OCI-LY7 (cell line): ENCODE measurements at regions not wholly inside any gene's neighbourhood (a gene's known extent, or its start where the extent isn't known, plus 50 kb on each side); places are given as distances from the start of the nearest gene placed in this dataset.

Experiments
- BruUV-seq: library from RNA; stranded (reverse); fragments of 400-500 nt; replicated peaks from 2 replicates; lab custom pipeline; 2021; lab: Mats Ljungman, UMichigan
- CTCF ChIA-PET: fragments of 300-600 bp; sonication (Branson Sonifier 250); formaldehyde crosslinking; loops from one replicate; lab custom pipeline; 2022; ENCODE audit warnings: antibody characterized with exemption; ENCODE audit not compliant: unreplicated experiment; lab: Charles Lee
- POLR2A ChIA-PET: fragments of 300-600 bp; sonication (Branson Sonifier 250); formaldehyde crosslinking; loops from one replicate; lab custom pipeline; 2022; ENCODE audit warnings: antibody characterized with exemption; lab: Charles Lee
- DNase-seq: peaks from one replicate; pipeline ENCODE4 v3.0.0-alpha.2; 2015; ENCODE audit warnings: low spot score
- H2AFZ ChIP-seq: fragments of 200-600 bp; sonication (generic), shearing (Covaris generic); 2 replicates; pipeline ENCODE4 v1.6.1; 2014; ENCODE audit warnings: mild to moderate bottlenecking, antibody characterized with exemption, low read length, moderate library complexity
- H3K27ac ChIP-seq: fragments of 200-600 bp; sonication (generic); 2 replicates; pipeline ENCODE4 v1.5.1; 2014; ENCODE audit warnings: mixed run types, low read depth, mild to moderate bottlenecking, moderate library complexity, low read length, inconsistent platforms; ENCODE audit not compliant: poor library complexity, severe bottlenecking
- H3K36me3 ChIP-seq: fragments of 200-600 bp; sonication (generic); 2 replicates; pipeline ENCODE4 v1.6.1; 2014; ENCODE audit warnings: mild to moderate bottlenecking, antibody characterized with exemption, low read length, moderate library complexity, mixed read lengths; ENCODE audit not compliant: insufficient read depth
- H3K4me1 ChIP-seq: fragments of 200-600 bp; sonication (generic); 2 replicates; pipeline ENCODE4 v1.5.1; 2014; ENCODE audit warnings: mild to moderate bottlenecking, low read length; ENCODE audit not compliant: insufficient read depth, poor library complexity, severe bottlenecking
- H3K4me2 ChIP-seq: fragments of 200-600 bp; sonication (generic); 2 replicates; pipeline ENCODE4 v1.6.1; 2014; ENCODE audit warnings: mild to moderate bottlenecking, low read length
- H3K4me3 ChIP-seq: fragments of 200-600 bp; sonication (generic); 2 replicates; pipeline ENCODE4 v1.5.1; 2014; ENCODE audit warnings: mild to moderate bottlenecking, low read depth, low read length; ENCODE audit not compliant: poor library complexity, severe bottlenecking
- H3K79me2 ChIP-seq: fragments of 200-600 bp; sonication (generic); 2 replicates; pipeline ENCODE4 v1.6.1; 2016; ENCODE audit warnings: low read depth, mild to moderate bottlenecking, low read length, moderate library complexity, mixed read lengths; ENCODE audit not compliant: insufficient read depth
- H3K9me2 ChIP-seq: fragments of 200-600 bp; sonication (generic); 2 replicates; pipeline ENCODE4 v1.6.1; 2016; ENCODE audit warnings: mild to moderate bottlenecking, low read length, mixed read lengths; ENCODE audit not compliant: insufficient read depth
- H3K9me3 ChIP-seq: fragments of 200-600 bp; sonication (generic); 2 replicates; pipeline ENCODE4 v1.6.1; 2014; ENCODE audit warnings: mild to moderate bottlenecking, mixed run types, low read length, mixed read lengths
- H4K20me1 ChIP-seq: fragments of 200-600 bp; sonication (generic); 2 replicates; pipeline ENCODE4 v1.6.1; 2014; ENCODE audit warnings: mild to moderate bottlenecking, antibody characterized with exemption, low read length, moderate library complexity, mixed read lengths; ENCODE audit not compliant: insufficient read depth
- EZH2phosphoT487 ChIP-seq: fragments of 200-600 bp; sonication (generic); IDR thresholded peaks from 2 replicates; pipeline ENCODE4 v1.6.1; 2018; ENCODE audit warnings: low read depth, borderline replicate concordance, mild to moderate bottlenecking, mixed run types, antibody characterized with exemption, low read length, moderate library complexity, mixed read lengths
- intact Hi-C: fragments of 100-400 bp; cut with micrococcal nuclease; formaldehyde crosslinking; loops from one replicate; pipeline ENCODE4 v1.10.0; 2022; ENCODE audit not compliant: unreplicated experiment
- TF ChIP-seq, protein P1 (sequence below): fragments of 200-600 bp; sonication (generic); conservative IDR thresholded peaks from 2 replicates; pipeline ENCODE4 v1.5.1; 2014; ENCODE audit warnings: mild to moderate bottlenecking, antibody characterized with exemption, low read length, moderate library complexity, mixed read lengths

DNA sequence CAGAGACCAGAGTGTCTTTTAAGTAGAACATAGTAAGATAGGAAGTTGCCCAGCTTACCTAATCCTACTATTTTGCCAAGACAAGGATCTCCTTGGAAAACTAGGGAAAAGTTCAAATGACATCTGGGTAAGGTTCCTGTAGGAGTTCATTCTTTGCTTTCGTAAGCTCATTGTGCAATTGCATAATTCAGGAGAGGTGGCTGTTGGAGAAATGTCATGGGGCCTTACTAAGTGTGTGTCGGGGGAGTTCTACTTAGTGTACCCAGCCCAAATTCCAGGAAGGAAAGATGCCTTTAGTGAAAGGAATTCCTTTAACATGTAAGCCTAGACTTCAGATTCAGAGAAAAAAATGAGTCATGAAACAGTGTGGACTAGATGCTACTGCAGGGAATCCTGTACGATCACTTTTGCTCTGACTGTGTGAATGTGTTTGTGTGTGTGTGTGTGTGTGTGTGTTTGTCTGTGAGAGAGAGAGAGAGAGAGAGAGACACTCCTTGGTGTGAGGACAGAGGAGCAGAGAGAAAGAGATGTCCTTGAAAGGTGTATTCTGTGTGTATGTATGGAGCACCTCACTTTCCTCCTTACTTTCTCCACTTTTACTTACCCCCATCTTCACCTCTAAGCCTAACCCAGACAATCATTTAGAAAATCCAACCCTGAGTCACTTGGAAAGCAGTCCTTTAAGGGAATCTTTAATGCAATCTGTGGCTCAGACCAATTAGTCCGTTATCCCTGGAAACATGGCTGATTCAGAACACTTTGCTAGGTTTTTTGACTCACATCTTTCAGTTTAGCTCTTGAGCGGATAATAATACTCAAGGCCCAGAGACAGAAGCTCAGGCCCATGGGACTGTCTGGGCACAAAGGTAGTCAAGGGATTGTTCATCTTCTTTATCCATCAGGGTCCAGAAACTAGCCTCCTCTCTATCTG, 114.5 kb upstream of the ACSL4 start:
- no peak overlapping the region for H3K4me3 ChIP-seq
- TF ChIP-seq, protein P1, sequence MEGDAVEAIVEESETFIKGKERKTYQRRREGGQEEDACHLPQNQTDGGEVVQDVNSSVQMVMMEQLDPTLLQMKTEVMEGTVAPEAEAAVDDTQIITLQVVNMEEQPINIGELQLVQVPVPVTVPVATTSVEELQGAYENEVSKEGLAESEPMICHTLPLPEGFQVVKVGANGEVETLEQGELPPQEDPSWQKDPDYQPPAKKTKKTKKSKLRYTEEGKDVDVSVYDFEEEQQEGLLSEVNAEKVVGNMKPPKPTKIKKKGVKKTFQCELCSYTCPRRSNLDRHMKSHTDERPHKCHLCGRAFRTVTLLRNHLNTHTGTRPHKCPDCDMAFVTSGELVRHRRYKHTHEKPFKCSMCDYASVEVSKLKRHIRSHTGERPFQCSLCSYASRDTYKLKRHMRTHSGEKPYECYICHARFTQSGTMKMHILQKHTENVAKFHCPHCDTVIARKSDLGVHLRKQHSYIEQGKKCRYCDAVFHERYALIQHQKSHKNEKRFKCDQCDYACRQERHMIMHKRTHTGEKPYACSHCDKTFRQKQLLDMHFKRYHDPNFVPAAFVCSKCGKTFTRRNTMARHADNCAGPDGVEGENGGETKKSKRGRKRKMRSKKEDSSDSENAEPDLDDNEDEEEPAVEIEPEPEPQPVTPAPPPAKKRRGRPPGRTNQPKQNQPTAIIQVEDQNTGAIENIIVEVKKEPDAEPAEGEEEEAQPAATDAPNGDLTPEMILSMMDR, result no peak
- TF ChIP-seq EZH2phosphoT487, result no peak
- no peaks in the 10 kb centered on the region for H3K36me3 ChIP-seq
- no peaks in the 10 kb centered on the region for H3K9me3 ChIP-seq
- H4K20me1 ChIP-seq, result no peaks in the 10 kb centered on the region
- ChIA-PET POLR2A (no interaction called here), CTCF (no interaction called here)
- intact Hi-C loops, result no loop called here
- DNase-seq, result no peak
- no peak overlapping the region for H2AFZ ChIP-seq
- H3K79me2 ChIP-seq, result no peaks in the 10 kb centered on the region
- H3K4me1 ChIP-seq, result no peaks in the 10 kb centered on the region
- H3K27ac ChIP-seq, result no peak overlapping the region
- BruUV-seq, result no TSS peak
- no peaks in the 10 kb centered on the region for H3K9me2 ChIP-seq
- no peak overlapping the region for H3K4me2 ChIP-seq

DNA sequence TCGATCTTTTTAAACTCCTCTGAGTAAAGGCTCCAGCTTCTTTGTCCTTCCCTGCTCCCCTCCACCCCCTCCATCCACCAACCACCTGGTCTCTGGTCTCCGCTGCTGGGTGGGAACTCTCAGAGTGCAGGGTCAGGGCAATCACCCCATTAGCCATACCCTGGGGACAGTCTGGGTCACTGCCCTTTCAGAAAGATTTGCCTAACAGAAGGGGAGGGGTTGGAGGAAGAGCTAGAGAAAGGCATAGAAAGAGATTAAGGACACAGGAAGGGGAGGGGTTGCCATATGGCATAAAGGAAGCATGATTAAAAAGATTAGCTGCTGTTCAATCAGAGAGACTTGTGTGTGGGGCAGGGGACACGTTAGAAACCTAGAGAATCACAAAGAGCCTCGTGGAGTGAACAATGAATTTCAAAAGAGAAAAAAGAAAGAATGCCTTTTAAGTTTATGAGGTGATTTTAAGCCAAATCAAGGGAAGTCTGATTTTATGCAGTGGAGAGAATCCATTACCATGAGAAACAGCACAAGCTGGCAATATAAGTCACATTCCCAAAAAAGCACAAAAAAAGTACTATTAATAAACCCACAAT, 115.5 kb upstream of the ACSL4 start:
- ChIA-PET POLR2A (no interaction called here), CTCF (no interaction called here)
- intact Hi-C loops, result no loop called here
- Histone ChIP-seq H3K4me1 (no peaks in the 10 kb centered on the region), H3K4me3 (no peak overlapping the region), H3K9me2 (no peaks in the 10 kb centered on the region), H3K79me2 (no peaks in the 10 kb centered on the region), H3K9me3 (no peaks in the 10 kb centered on the region), H2AFZ (no peak overlapping the region), H4K20me1 (no peaks in the 10 kb centered on the region), H3K4me2 (no peak overlapping the region), H3K36me3 (no peaks in the 10 kb centered on the region), H3K27ac (no peak overlapping the region)
- TF ChIP-seq, protein P1, result no peak
- TF ChIP-seq EZH2phosphoT487, result no peak
- BruUV-seq, result no TSS peak
- no peak for DNase-seq

DNA sequence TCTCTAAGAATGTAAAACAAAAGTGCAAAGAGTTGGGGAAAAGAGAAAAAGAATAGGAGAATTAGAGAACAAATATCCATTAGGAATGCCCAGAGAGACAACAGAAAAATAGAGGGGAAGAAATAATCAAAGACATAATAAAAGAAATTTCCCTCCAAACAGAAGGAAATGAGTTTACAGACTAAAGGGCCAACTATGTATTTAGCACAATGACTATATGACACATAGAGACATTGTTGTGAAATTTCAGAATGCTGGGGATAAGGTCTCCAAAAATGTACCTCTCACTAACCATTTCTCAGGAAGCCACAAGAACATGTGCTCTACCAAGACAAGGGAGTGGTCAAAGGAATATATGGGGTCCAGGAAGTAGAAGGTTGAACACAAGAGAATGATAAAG, 121.0 kb upstream of the ACSL4 start:
- Histone ChIP-seq H3K36me3 (no peaks in the 10 kb centered on the region), H2AFZ (no peak overlapping the region), H3K4me2 (no peak overlapping the region), H4K20me1 (no peaks in the 10 kb centered on the region), H3K9me2 (no peaks in the 10 kb centered on the region), H3K9me3 (no peaks in the 10 kb centered on the region), H3K4me3 (no peak overlapping the region), H3K4me1 (no peaks in the 10 kb centered on the region), H3K27ac (no peak overlapping the region), H3K79me2 (no peaks in the 10 kb centered on the region)
- CTCF ChIA-PET, result no interaction called here
- TF ChIP-seq EZH2phosphoT487, result no peak
- TF ChIP-seq, protein P1, result no peak
- POLR2A ChIA-PET, result interaction anchor here (0.6 to 0.7 kb wide), 2 partner anchors 34 to 544 kb away, joined by 3 read pairs; no protein-coding TSS in a partner anchor
- no TSS peak for BruUV-seq
- DNase-seq, result no peak
- intact Hi-C loops, result no loop called here
